ENCODE measurements at regions not wholly inside any gene's neighbourhood (a gene's known extent, or its start where the extent isn't known, plus 50 kb on each side); places are given as distances from the start of the nearest gene placed in this dataset.

DNA sequence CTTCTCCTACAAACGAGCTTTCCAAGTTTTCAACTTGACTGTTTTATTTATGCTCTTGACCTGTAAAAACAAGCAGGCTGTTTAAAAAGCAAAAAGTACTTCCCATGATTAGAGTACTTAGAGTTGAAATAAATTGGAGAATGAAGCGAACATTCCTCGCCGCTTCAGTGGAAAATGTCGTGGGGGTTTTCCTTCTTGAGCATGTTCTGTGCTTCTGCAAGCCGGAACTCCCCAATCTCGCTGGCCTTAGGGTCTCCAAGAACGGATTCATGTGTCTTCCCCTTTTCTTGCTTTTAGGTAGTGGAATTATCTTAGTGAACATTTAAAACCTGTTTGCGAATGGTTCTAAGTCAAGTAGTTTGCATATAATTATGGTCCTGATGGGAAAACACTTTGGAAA is 103.6 kb upstream of the ZNF536 start:
- 61 to 70% (median 63%) methylated on average over 9 of the region's 9 CpGs for WGBS, 5 donors
- Histone ChIP-seq H3K9me3 (peaks cover 0 to 18% (median 14%) of the 10 kb centered on the region in 8 donors), H3K4me3 (no peak overlapping the region), H3K27ac (no peak overlapping the region), H3K27me3 (replicated peaks in 1 of 7) (peaks cover 0 to 26% (median 0%) of the 10 kb centered on the region in 7 donors), H3K4me1 (no peaks in the 10 kb centered on the region), H3K36me3 (no peaks in the 10 kb centered on the region)
- DNase-seq = no peak
- intact Hi-C loops (cut with DNase I; ENCODE audit: low total_unique reads) = no loop called here
- TF ChIP-seq POLR2A (IDR thresholded peaks at IDR 0.05) (no peak), POLR2AphosphoS5 (IDR thresholded peaks at IDR 0.05) (no peak)
- TF ChIP-seq, protein P1, sequence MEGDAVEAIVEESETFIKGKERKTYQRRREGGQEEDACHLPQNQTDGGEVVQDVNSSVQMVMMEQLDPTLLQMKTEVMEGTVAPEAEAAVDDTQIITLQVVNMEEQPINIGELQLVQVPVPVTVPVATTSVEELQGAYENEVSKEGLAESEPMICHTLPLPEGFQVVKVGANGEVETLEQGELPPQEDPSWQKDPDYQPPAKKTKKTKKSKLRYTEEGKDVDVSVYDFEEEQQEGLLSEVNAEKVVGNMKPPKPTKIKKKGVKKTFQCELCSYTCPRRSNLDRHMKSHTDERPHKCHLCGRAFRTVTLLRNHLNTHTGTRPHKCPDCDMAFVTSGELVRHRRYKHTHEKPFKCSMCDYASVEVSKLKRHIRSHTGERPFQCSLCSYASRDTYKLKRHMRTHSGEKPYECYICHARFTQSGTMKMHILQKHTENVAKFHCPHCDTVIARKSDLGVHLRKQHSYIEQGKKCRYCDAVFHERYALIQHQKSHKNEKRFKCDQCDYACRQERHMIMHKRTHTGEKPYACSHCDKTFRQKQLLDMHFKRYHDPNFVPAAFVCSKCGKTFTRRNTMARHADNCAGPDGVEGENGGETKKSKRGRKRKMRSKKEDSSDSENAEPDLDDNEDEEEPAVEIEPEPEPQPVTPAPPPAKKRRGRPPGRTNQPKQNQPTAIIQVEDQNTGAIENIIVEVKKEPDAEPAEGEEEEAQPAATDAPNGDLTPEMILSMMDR (IDR thresholded peaks at IDR 0.05 in 8 of 11, conservative IDR thresholded peaks at IDR 0.05 in 3 of 11) = no peak

DNA sequence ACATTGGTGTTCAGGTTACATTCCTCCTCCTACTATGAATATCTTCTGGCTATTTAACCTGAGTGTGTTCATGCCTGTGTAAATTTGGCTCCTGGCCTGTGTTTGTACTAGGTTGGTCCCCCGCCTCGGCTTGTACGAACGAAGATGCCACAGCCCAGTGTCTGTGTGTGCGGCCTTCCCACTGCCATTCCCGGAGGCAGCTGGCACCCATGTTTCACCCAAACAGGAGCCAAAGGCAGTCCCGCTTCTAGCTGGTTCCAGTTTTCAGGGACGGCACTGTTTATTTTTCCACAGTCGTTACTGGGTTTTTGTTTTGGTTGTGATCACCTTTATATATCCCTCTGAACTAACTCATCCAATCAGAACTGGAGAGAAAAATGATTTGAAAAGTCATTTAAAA is 102.5 kb upstream of the ZNF536 start:
- peaks cover 0 to 26% (median 0%) of the 10 kb centered on the region in 7 donors for H3K27me3 ChIP-seq (replicated peaks in 1 of 7)
- H3K36me3 ChIP-seq = no peaks in the 10 kb centered on the region
- H3K4me1 ChIP-seq = no peaks in the 10 kb centered on the region
- DNase-seq = no peak
- H3K27ac ChIP-seq = no peak overlapping the region
- no peak overlapping the region for H3K4me3 ChIP-seq
- WGBS, 5 donors = 89 to 98% (median 90%) methylated on average over 9 of the region's 9 CpGs
- H3K9me3 ChIP-seq = peaks cover 0 to 24% (median 19%) of the 10 kb centered on the region in 8 donors
- no peak for TF ChIP-seq POLR2A (IDR thresholded peaks at IDR 0.05)
- no peak for TF ChIP-seq POLR2AphosphoS5 (IDR thresholded peaks at IDR 0.05)
- TF ChIP-seq, protein P1 (IDR thresholded peaks at IDR 0.05 in 8 of 11, conservative IDR thresholded peaks at IDR 0.05 in 3 of 11) = no peak
- intact Hi-C loops (cut with DNase I; ENCODE audit: low total_unique reads) = no loop called here

DNA sequence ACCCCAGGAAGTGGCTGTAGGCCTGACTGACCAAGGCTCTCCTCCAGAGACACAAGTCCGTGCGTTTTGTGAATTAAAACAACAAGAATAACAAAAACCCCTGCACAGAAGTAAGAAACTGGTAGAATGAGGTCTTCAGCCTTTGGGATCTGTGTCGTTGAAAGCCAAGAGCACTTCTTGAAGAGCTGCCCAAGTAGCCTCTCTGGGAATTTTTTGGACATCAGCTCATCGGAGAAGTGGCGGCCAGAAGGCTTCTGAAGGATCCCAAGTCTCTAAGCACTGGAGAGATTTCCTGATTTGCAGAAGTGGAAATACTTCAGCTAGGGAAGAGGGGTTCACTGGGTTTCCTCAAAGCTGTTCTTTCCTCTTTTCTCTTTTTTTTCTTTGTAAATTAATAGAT is 100.4 kb upstream of the ZNF536 start:
- TF ChIP-seq POLR2A (IDR thresholded peaks at IDR 0.05) (no peak), POLR2AphosphoS5 (IDR thresholded peaks at IDR 0.05) (no peak)
- TF ChIP-seq, protein P1 (IDR thresholded peaks at IDR 0.05 in 8 of 11, conservative IDR thresholded peaks at IDR 0.05 in 3 of 11) = no peak
- no peaks in the 10 kb centered on the region for H3K4me1 ChIP-seq
- intact Hi-C loops (cut with DNase I; ENCODE audit: low total_unique reads) = no loop called here
- peaks cover 0 to 12% (median 0%) of the 10 kb centered on the region in 7 donors for H3K27me3 ChIP-seq (replicated peaks in 1 of 7)
- H3K4me3 ChIP-seq = no peak overlapping the region
- no peak for DNase-seq
- peaks cover 0 to 24% (median 19%) of the 10 kb centered on the region in 8 donors for H3K9me3 ChIP-seq
- H3K36me3 ChIP-seq = no peaks in the 10 kb centered on the region
- no peak overlapping the region for H3K27ac ChIP-seq
- 76 to 94% (median 86%) methylated on average over 5 of the region's 5 CpGs for WGBS, 5 donors

DNA sequence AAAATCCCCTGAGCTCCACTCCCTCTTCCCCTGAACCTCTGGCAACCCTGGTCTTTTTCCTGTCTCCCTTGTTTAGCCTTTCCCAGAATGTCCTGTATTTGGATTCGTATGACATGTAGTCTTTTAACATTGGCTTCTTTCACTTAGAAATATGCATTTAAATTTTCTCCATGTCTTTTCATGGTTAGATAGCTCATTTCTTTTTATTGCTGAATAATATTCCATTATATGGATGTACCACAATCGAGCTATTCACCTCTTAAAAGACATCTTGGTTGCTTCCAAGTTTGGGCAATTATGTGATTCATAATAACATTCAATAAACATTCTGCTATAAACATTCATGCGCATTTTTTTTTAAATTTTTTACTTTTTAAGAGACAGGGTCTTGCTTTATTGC is 99.6 kb upstream of the ZNF536 start:
- WGBS, 5 donors = 77 to 86% (median 84%) methylated on average over 3 of the region's 3 CpGs
- peaks cover 0 to 12% (median 0%) of the 10 kb centered on the region in 7 donors for H3K27me3 ChIP-seq (replicated peaks in 1 of 7)
- H3K27ac ChIP-seq = no peak overlapping the region
- intact Hi-C loops (cut with DNase I; ENCODE audit: low total_unique reads) = no loop called here
- no peak for DNase-seq
- H3K9me3 ChIP-seq = peaks cover 0 to 24% (median 19%) of the 10 kb centered on the region in 8 donors
- no peaks in the 10 kb centered on the region for H3K36me3 ChIP-seq
- TF ChIP-seq POLR2A (IDR thresholded peaks at IDR 0.05) (no peak), POLR2AphosphoS5 (IDR thresholded peaks at IDR 0.05) (no peak)
- TF ChIP-seq, protein P1 (IDR thresholded peaks at IDR 0.05 in 8 of 11, conservative IDR thresholded peaks at IDR 0.05 in 3 of 11) = no peak
- no peaks in the 10 kb centered on the region for H3K4me1 ChIP-seq
- H3K4me3 ChIP-seq = no peak overlapping the region
